Muscle of arm (tissue), 1 donor: ENCODE measurements at regions not wholly inside any gene's neighbourhood (a gene's known extent, or its start where the extent isn't known, plus 50 kb on each side); places are given as distances from the start of the nearest gene placed in this dataset.
"Not testable (repeated sequence)": the region's sequence is repeated elsewhere in the genome, so short reads cannot be mapped to it uniquely, and the experiment has no call there.

Experiments
- DNase-seq: peaks from one replicate; pipeline ENCODE4 v3.0.0-alpha.2; 2013

GRCh38 chr1:187836557-187836956, 1007.8 kb downstream of the PLA2G4A start:
- DNase-seq, result no peak

- no peak for DNase-seq
These were observed 1009.0 kb downstream of the PLA2G4A start for GRCh38 chr1:187837787-187838186.

GRCh38 chr1:187838335-187839293, 1009.9 kb downstream of the PLA2G4A start:
- DNase-seq, result no peak

GRCh38 chr1:187839873-187840272, 1011.1 kb downstream of the PLA2G4A start:
- DNase-seq, result no peak

GRCh38 chr1:187840557-187840956, 1011.8 kb downstream of the PLA2G4A start:
- no peak for DNase-seq

GRCh38 chr1:187842406-187843165, 1013.8 kb downstream of the PLA2G4A start:
- DNase-seq, result no peak

- no peak for DNase-seq
These were observed 1015.6 kb downstream of the PLA2G4A start for GRCh38 chr1:187844313-187844712.

GRCh38 chr1:187847531-187847930, 1018.8 kb downstream of the PLA2G4A start:
- DNase-seq, result no peak

- DNase-seq, result no peak
These were observed 1019.6 kb downstream of the PLA2G4A start for GRCh38 chr1:187848321-187848720.

GRCh38 chr1:187850146-187850545, 1021.4 kb downstream of the PLA2G4A start:
- not testable (repeated sequence) for DNase-seq

GRCh38 chr1:187853505-187853904, 1024.8 kb downstream of the PLA2G4A start:
- DNase-seq, result no peak

- no peak for DNase-seq
These were observed 1025.7 kb downstream of the PLA2G4A start for GRCh38 chr1:187854457-187854856.

- DNase-seq, result no peak
These were observed 1033.8 kb downstream of the PLA2G4A start for GRCh38 chr1:187862506-187862905.

GRCh38 chr1:187870552-187870951, 1041.8 kb downstream of the PLA2G4A start:
- DNase-seq, result peak; percentile 11

- DNase-seq, result no peak
These were observed 1042.6 kb downstream of the PLA2G4A start for GRCh38 chr1:187871177-187871845.

GRCh38 chr1:187872550-187872949, 1043.8 kb downstream of the PLA2G4A start:
- DNase-seq, result no peak

- DNase-seq, result no peak
These were observed 1044.4 kb downstream of the PLA2G4A start for GRCh38 chr1:187873126-187873525.

- DNase-seq, result no peak
These were observed 1048.0 kb downstream of the PLA2G4A start for GRCh38 chr1:187876775-187877174.

- DNase-seq, result no peak
These were observed 1048.5 kb downstream of the PLA2G4A start for GRCh38 chr1:187877220-187877619.

- DNase-seq, result no peak
These were observed 1050.1 kb downstream of the PLA2G4A start for GRCh38 chr1:187878883-187879282.

- no peak for DNase-seq
These were observed 1054.6 kb downstream of the PLA2G4A start for GRCh38 chr1:187883356-187883755.

GRCh38 chr1:187891993-187892682, 1063.4 kb downstream of the PLA2G4A start:
- DNase-seq, result no peak
